ENCODE measurements at regions not wholly inside any gene's neighbourhood (a gene's known extent, or its start where the extent isn't known, plus 50 kb on each side); places are given as distances from the start of the nearest gene placed in this dataset.
"Not testable (repeated sequence)": the region's sequence is repeated elsewhere in the genome, so short reads cannot be mapped to it uniquely, and the experiment has no call there.

DNA sequence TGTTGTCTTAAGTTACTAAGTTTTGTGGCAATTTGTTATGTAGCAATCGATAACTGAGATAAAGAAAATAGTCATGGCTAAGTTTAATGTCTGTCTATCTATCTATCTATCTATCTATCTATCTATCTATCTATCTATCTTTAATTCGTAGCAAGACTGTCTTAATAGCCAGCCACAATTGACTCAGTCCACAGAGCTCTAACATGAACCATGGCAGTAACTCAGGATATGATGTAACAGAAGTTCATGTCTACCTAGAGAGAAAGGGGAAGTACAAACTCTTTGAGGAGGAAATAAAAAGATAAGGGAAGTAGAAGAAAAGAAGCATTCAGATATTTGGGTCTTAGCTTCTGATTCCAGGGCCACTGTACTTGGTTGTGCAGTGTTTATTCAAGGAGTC lies 61.5 kb upstream of the FNDC3B start:
- no peak for DNase-seq (ENCODE audit: low spot score in 2 of 2)
- FAIRE-seq: no peak

DNA sequence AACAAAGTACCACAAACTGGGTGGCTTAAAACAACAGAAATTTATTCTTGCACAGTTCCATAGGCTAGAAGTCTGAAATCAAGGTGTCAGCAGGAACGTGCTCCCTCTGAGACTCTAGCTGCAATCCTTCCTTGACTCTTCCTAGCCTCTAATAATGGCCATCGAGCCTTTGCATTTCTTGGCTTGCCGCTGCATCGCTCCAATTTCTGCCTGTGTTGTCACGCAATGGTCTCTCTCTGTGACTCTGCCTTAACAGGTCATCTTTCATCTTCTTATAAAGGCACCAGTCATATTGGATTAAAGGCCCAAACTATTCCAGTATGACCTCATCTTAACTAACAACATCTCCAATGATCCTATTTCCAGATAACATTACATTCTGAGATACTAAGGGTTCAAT lies 61.0 kb upstream of the FNDC3B start:
- no peak for FAIRE-seq
- DNase-seq (ENCODE audit: low spot score in 2 of 2): no peak

DNA sequence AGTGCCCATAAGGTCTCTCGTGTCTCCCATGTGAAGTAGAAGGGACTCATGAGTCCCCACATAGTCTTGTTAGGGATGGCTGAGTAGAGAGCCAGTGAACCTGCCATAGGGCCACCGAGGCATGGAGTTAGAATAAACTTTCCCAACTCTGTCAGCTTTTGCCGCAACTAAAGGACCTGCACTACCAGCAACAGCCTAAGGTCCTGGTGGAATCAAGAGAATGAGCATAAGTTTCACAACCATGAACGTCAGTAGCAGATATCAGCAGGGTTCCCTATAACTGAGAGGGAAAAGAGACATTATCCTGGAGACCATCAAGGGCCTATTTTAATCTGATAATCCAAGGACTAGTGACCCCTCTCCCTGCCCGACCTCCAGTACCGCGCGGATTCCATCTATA lies 60.3 kb upstream of the FNDC3B start:
- no peak for FAIRE-seq
- no peak for DNase-seq (ENCODE audit: low spot score in 2 of 2)

DNA sequence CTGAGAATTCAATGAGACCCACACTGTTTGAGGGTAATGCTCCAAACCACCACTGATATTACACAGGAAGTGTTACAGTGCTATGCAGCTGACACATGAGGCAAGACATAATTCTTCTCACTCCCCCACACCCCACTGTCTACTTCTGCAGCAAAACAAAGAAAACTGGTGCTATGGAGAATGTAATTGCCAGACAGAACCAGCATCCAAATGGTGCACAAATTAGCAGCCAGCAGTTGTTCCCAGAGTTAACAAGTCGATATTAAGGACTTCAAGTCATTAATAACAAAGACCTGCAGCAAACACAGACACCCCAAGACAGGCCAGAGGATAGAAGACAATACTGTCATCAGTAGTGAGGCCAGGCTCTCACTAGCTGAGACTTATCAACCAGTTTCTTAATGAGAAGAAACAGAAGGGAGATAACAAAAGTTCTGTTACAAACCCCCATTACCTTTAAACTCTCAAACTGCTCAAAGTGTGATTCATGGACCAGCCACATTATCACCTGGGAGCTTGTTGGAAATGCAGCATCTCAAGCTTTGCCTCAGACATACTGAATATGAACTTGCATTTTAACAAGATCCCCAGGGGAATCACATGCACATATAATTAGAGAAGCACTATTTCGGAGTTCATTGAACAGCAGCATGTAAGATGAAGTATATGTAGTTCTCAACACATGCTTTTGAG lies 58.7 kb upstream of the FNDC3B start:
- no peak for FAIRE-seq
- DNase-seq (ENCODE audit: low spot score in 2 of 2): no peak

DNA sequence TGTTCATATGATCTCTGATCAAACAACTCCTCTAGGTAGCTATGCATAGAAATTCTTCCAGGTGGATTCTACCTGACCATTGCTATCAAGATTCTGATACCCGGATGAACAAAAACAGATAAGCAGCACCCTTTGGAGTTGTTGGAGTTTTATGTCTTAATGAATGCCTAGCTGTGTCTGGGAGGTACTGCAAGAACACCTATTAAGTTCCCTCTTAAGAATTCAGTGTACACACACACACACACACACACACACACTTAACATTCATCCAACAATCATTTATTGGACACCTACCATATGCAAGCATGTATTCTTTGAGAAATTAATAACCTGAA lies 58.1 kb upstream of the FNDC3B start:
- no peak for FAIRE-seq
- no peak for DNase-seq (ENCODE audit: low spot score in 2 of 2)

DNA sequence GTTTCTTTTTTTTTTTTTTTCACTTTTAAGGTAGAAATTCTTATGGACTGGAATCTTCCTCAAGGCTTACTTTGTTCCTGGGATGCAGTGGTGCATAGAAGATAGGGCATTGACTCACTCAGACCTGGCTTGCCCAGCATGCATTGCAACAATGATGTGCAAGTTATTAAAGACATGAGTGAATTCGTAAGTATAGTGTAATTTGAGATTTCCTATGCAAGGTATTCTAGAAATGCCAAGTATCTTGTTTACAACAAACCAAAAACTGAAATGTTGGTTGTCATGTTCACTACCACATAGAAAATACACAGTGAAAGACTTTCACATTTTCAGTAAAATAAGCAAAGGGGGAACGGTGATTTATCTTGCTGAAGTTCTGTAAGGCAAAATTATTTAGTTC lies 56.5 kb upstream of the FNDC3B start:
- FAIRE-seq: no peak
- DNase-seq (ENCODE audit: low spot score in 2 of 2): no peak

DNA sequence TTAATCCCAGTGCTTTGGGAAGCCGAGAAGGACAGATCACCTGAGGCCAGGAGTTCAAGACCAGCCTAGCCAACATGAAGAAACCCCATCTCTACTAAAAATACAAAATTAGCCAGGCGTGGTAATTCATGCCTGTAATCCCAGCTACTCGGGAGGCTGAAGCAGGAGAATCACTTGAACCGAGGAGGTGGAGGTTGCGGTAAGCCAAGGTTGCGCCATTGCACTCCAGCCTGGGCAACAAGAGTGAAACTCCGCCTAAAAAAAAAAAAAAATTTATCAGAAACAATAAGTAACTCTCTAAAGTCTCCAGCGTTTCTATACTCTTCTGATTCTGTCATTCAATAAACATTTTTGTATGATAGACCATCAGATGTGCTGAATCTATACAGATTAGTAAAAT lies 55.7 kb upstream of the FNDC3B start:
- not testable (repeated sequence) for FAIRE-seq

DNA sequence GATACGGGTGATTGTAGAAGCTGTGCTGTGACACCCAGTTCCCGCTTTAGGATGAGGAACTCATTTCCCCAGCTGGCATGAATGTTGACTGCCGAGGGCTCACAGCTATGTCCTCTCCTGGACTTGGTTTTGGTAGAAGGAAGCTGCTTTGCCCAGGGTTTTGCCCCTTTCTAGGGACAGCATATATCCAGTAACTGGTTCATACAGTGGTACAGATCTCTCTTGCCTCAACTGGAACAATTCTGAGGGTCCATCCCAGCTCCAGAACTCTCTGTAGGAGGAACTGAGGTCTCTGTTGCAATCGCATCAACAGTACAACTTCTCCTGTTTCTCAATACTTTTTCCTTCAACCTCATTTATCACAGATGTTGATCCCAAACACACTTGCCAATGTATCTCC lies 54.5 kb upstream of the FNDC3B start:
- FAIRE-seq: no peak
- DNase-seq (ENCODE audit: low spot score in 2 of 2): no peak

More for the DNA sequence above, 55.7 kb upstream of the FNDC3B start:
- not testable (repeated sequence) for DNase-seq (ENCODE audit: low spot score in 2 of 2)

DNA sequence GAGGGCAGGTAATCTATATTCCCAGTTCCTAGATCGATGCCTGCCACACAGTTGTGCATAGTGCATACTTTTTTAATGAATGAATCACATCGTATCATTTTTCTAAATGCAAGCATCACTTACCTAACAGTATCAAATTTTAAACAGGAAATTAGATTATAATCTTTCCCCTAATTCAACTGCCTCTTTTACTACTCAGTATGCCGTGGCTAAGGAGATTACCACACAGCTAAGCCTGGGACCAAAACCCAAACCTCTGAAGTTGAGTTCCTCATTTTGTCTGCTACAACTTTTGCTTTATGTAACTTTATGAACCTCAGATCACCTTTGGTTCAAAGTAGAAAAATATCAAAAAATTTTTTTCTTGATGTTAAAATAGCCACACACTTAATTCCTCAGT lies 53.2 kb upstream of the FNDC3B start:
- DNase-seq (ENCODE audit: low spot score in 2 of 2) (no peak), FAIRE-seq (no peak)

DNA sequence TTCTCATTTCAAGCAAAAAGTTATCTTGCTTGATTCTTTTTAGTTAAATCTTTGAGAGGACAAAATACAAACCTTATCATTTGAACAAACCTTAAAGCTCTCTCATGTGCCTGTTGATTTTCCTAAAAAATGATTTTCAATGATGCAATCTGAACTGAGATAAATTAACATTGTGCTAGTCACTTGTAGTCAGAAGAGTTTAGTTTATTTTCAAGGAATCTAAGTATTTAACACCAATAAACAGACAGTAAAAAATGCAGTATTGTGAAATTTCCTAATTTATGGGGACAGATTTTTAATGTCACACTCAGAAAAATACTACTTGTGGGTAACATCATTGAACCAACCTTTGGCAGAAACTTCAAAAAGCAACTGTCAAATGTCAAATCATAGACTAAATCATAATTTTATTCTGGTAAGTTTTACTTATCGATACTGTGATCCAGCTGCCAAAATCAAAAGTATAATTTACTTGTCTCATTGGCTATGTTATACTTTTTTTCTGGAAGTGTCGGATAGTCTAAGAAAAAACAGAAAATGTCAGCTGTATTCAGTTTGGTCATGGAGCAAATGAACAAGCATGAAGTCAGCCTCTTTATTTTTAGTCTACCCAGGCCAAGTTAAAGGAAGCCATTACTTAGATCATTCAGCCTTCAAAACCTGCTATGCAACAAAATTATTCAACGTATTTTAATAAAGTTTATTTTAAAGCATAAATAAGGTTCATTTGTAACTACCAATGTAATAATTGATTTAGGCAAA lies 52.4 kb upstream of the FNDC3B start:
- FAIRE-seq (no peak), DNase-seq (ENCODE audit: low spot score in 2 of 2) (no peak)

Data from frontal cortex (tissue), 3 donors.